Mucosa of descending colon (tissue), 3 donors: ENCODE measurements at regions not wholly inside any gene's neighbourhood (a gene's known extent, or its start where the extent isn't known, plus 50 kb on each side); places are given as distances from the start of the nearest gene placed in this dataset.

Source experiments
- ATAC-seq: fragments of 200-7000 bp; cut with Tn5 transposase; one replicate; pipeline ENCODE4 v1.9.1; 2020; ENCODE audit warnings: mild to moderate bottlenecking, moderate library complexity
- DNase-seq, 3 donors: peaks; one replicate each; pipeline ENCODE4 v3.0.0-alpha.2; 2020
- H3K36me3 ChIP-seq: fragments of 200-600 bp; one replicate; pipeline ENCODE4 v1.8.0; 2021; ENCODE audit warnings: low read depth, mild to moderate bottlenecking
- H3K4me1 ChIP-seq: fragments of 200-600 bp; one replicate; pipeline ENCODE4 v1.8.0; 2021; ENCODE audit warnings: low read depth, mild to moderate bottlenecking
- H3K4me3 ChIP-seq: fragments of 200-600 bp; one replicate; pipeline ENCODE4 v1.8.0; 2021; ENCODE audit warnings: mild to moderate bottlenecking
- H3K9me3 ChIP-seq: fragments of 200-600 bp; one replicate; pipeline ENCODE4 v1.8.0; 2021; ENCODE audit warnings: mild to moderate bottlenecking
- intact Hi-C, 2 donors: fragments of 100-400 bp; cut with DNase I in 1 of 2; cut with micrococcal nuclease in 1 of 2; formaldehyde crosslinking; loops; one replicate each; pipeline versions ENCODE4 v1.11.0 to v1.11.1; 2022; cut with DNase I, micrococcal nuclease
- TF ChIP-seq, protein P1 (sequence below): fragments of 200-600 bp; IDR thresholded peaks from one replicate; pipeline ENCODE4 v1.8.0; 2022; ENCODE audit warnings: antibody characterized with exemption, mild to moderate bottlenecking
- donor health status: DM: no; HTN: no; CAD: no; lungs with moderate emphysema.
- donor health status: DM: no; HTN: no; CAD: no.
- donor health status: DM: no; HTN: yes; CAD: no.

DNA sequence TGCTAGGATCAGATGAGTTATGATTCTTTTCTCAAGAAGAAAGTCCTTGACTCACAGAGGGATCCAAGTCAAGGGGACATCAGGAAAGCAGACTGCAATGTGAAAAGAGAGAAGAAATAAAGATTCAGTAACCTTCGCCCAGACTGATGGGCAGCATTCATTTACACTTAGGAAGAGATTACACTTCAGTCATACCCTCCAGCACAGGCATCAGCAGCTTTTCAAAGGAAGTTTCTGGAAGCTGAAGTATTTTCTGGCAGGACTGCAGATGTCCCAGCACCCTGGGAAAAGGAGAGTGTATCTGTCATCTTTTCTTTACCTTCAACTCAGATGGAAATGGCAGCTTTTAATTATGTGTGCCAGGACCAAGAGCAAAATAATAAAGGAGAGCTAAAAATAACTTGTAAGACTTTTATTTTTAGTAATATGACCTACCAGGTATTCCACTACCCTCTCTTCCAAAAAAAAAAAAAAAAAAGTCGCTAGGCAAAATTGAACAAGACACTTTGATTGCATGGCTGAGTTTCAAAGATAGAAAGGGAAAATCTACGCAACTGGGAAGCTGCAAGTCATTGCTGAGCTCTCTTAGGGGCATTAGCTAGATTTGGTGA, 712.1 kb downstream of the EPM2A start:
- TF ChIP-seq, protein P1, sequence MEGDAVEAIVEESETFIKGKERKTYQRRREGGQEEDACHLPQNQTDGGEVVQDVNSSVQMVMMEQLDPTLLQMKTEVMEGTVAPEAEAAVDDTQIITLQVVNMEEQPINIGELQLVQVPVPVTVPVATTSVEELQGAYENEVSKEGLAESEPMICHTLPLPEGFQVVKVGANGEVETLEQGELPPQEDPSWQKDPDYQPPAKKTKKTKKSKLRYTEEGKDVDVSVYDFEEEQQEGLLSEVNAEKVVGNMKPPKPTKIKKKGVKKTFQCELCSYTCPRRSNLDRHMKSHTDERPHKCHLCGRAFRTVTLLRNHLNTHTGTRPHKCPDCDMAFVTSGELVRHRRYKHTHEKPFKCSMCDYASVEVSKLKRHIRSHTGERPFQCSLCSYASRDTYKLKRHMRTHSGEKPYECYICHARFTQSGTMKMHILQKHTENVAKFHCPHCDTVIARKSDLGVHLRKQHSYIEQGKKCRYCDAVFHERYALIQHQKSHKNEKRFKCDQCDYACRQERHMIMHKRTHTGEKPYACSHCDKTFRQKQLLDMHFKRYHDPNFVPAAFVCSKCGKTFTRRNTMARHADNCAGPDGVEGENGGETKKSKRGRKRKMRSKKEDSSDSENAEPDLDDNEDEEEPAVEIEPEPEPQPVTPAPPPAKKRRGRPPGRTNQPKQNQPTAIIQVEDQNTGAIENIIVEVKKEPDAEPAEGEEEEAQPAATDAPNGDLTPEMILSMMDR = no peak
- H3K36me3 ChIP-seq = no peaks in the 10 kb centered on the region
- H3K4me3 ChIP-seq = no peak overlapping the region
- intact Hi-C loops = no loop called here
- no peaks in the 10 kb centered on the region for H3K4me1 ChIP-seq
- H3K9me3 ChIP-seq = no peaks in the 10 kb centered on the region
- no peak for DNase-seq
- ATAC-seq = no peak

- intact Hi-C loops = loop anchor here in 1 of 2 donors (5.0 kb wide), 1 partner anchor 443 kb away; no protein-coding TSS in a partner anchor
- Histone ChIP-seq H3K4me1 (no peaks in the 10 kb centered on the region), H3K36me3 (no peaks in the 10 kb centered on the region), H3K9me3 (no peaks in the 10 kb centered on the region), H3K4me3 (no peak overlapping the region)
- no peak for DNase-seq
- TF ChIP-seq, protein P1 = no peak
- peak; percentile 36 for ATAC-seq
Measured at GRCh38 chr6:145025488-145025887, 709.8 kb downstream of the EPM2A start.

GRCh38 chr6:145026267-145026679, 709.0 kb downstream of the EPM2A start:
- H3K4me1 ChIP-seq = no peaks in the 10 kb centered on the region
- no peaks in the 10 kb centered on the region for H3K9me3 ChIP-seq
- no peak for DNase-seq
- TF ChIP-seq, protein P1 = no peak
- H3K36me3 ChIP-seq = no peaks in the 10 kb centered on the region
- H3K4me3 ChIP-seq = no peak overlapping the region
- intact Hi-C loops = loop anchor here in 1 of 2 donors (5.0 kb wide), 1 partner anchor 444 kb away; no protein-coding TSS in a partner anchor
- no peak for ATAC-seq

DNA sequence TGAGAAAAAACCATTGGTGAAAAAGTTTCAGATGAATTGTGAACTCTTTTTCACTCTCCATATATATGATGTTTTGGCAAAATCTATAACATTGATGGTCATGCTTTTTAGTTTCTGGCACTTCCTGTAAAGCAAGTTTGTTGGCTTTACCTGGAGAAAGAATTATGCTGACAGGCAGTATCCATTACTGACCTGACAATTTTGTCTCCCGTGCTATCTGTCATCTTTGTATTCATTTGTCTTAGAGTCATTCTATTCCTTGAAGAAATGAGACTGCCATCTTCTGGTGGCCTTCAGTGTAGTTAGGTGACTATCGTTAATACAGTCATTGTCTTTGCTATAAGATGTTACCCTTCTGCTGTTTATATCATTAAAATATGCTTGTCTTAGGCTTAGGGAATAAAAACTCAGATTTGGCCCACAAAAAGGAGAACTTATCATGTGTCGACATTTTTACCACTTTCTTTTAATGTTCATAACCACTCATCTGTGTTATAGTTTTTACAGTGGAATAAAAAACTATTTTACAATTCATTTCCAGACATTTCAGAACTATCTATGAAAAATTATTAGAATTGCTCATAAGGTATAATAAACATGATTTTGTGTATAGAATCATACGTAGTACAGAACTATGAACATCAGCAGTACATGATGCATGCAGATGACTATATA, 707.0 kb downstream of the EPM2A start:
- Histone ChIP-seq H3K4me1 (no peaks in the 10 kb centered on the region), H3K36me3 (no peaks in the 10 kb centered on the region), H3K4me3 (no peak overlapping the region), H3K9me3 (no peaks in the 10 kb centered on the region)
- TF ChIP-seq, protein P1 = no peak
- DNase-seq (peak in 1 of 3 donors; percentile 71), ATAC-seq (peak; percentile 55)
- intact Hi-C loops = loop anchor here in 1 of 2 donors (5.0 kb wide), 1 partner anchor 446 kb away; no protein-coding TSS in a partner anchor

- intact Hi-C loops = no loop called here
- no peaks in the 10 kb centered on the region for H3K36me3 ChIP-seq
- H3K4me1 ChIP-seq = no peaks in the 10 kb centered on the region
Measured at GRCh38 chr6:145031001-145031400, 704.3 kb downstream of the EPM2A start.

More at GRCh38 chr6:145031001-145031400, 704.3 kb downstream of the EPM2A start:
- TF ChIP-seq, protein P1 = no peak
- Histone ChIP-seq H3K9me3 (no peaks in the 10 kb centered on the region), H3K4me3 (no peak overlapping the region)
- ATAC-seq = no peak
- no peak for DNase-seq
